PC-3 (cell line): ENCODE measurements at regions not wholly inside any gene's neighbourhood (a gene's known extent, or its start where the extent isn't known, plus 50 kb on each side); places are given as distances from the start of the nearest gene placed in this dataset.

ENCODE experiments used
- ATAC-seq: fragments of 200-7000 bp; cut with Tn5 transposase; 2 replicates; pipeline ENCODE4 v1.9.1; 2020; ENCODE audit warnings: mild to moderate bottlenecking, moderate library complexity
- BruUV-seq: library from RNA; stranded (reverse); fragments of 400-500 nt; replicated peaks from 2 replicates; lab custom pipeline; 2021; lab: Mats Ljungman, UMichigan
- CTCF ChIA-PET: fragments of 300-600 bp; sonication (Branson Sonifier 250); formaldehyde crosslinking; loops from one replicate; lab custom pipeline; 2022; ENCODE audit warnings: antibody characterized with exemption; lab: Charles Lee
- POLR2A ChIA-PET: fragments of 300-600 bp; sonication (Branson Sonifier 250); formaldehyde crosslinking; loops from one replicate; lab custom pipeline; 2022; ENCODE audit warnings: antibody characterized with exemption; ENCODE audit not compliant: unreplicated experiment; lab: Charles Lee
- DNase-seq: peaks from one replicate; pipeline ENCODE4 v3.0.0-alpha.2; 2015
- H2AFZ ChIP-seq: fragments of 300-600 bp; sonication (generic); 2 replicates; pipeline ENCODE4 v1.6.0; 2016; ENCODE audit warnings: antibody characterized with exemption, low read length
- H3F3A ChIP-seq: fragments of 300-600 bp; sonication (generic); one replicate; pipeline ENCODE4 v1.6.0; 2017; ENCODE audit warnings: antibody characterized with exemption, low read length, control low read depth, mild to moderate bottlenecking; ENCODE audit not compliant: unreplicated experiment
- H3K27ac ChIP-seq: fragments of 300-600 bp; sonication (generic); 2 replicates; pipeline ENCODE4 v1.5.1; 2016; ENCODE audit warnings: mild to moderate bottlenecking, low read length
- H3K27me3 ChIP-seq: fragments of 300-600 bp; sonication (generic); 2 replicates; pipeline ENCODE4 v1.6.1; 2016; ENCODE audit warnings: low read length, mixed read lengths
- H3K36me3 ChIP-seq: fragments of 300-600 bp; sonication (generic); 2 replicates; pipeline ENCODE4 v1.6.1; 2016; ENCODE audit warnings: low read depth, mixed run types, low read length, mixed read lengths
- H3K4me1 ChIP-seq: fragments of 300-600 bp; sonication (generic); 2 replicates; pipeline ENCODE4 v1.5.1; 2016; ENCODE audit warnings: low read length; ENCODE audit not compliant: insufficient read depth
- H3K4me2 ChIP-seq: fragments of 300-600 bp; sonication (generic); 2 replicates; pipeline ENCODE4 v1.6.0; 2016; ENCODE audit warnings: low read length
- H3K4me3 ChIP-seq: fragments of 300-600 bp; sonication (generic); 2 replicates; pipeline ENCODE4 v1.5.1; 2016; ENCODE audit warnings: mild to moderate bottlenecking, low read length, mixed read lengths
- H3K79me2 ChIP-seq: fragments of 300-600 bp; sonication (generic); 2 replicates; pipeline ENCODE4 v1.6.1; 2017; ENCODE audit warnings: low read length, mixed read lengths
- H3K9ac ChIP-seq: fragments of 300-600 bp; sonication (generic); 2 replicates; pipeline ENCODE4 v1.6.0; 2016; ENCODE audit warnings: mild to moderate bottlenecking, low read length
- H3K9me2 ChIP-seq: fragments of 300-600 bp; sonication (generic); replicated peaks from 2 replicates; pipeline ENCODE4 v1.6.1; 2016; ENCODE audit warnings: mixed run types, low read length, mixed read lengths
- H3K9me3 ChIP-seq: fragments of 300-600 bp; sonication (generic); 2 replicates; pipeline ENCODE4 v1.6.1; 2016; ENCODE audit warnings: low read length, mixed read lengths
- H4K20me1 ChIP-seq: fragments of 300-600 bp; sonication (generic); 2 replicates; pipeline ENCODE4 v1.6.1; 2016; ENCODE audit warnings: low read length, mixed read lengths
- CTCF ChIP-seq: fragments of 300-600 bp; sonication (generic); conservative IDR thresholded peaks from 2 replicates; pipeline ENCODE4 v1.5.1; 2017; ENCODE audit warnings: antibody characterized with exemption, low read depth, mild to moderate bottlenecking, low read length
- EZH2 ChIP-seq: fragments of 300-600 bp; sonication (generic); IDR thresholded peaks from one replicate; pipeline ENCODE4 v1.6.1; 2017; ENCODE audit warnings: antibody characterized with exemption, mild to moderate bottlenecking, low read length; ENCODE audit not compliant: unreplicated experiment
- EZH2phosphoT487 ChIP-seq: fragments of 300-600 bp; sonication (generic); IDR thresholded peaks from 2 replicates; pipeline ENCODE4 v1.6.1; 2018; ENCODE audit warnings: mild to moderate bottlenecking, antibody characterized with exemption, low read length, borderline replicate concordance
- intact Hi-C: fragments of 100-400 bp; cut with micrococcal nuclease; formaldehyde crosslinking; loops from 2 replicates; pipeline ENCODE4 v1.9.0; 2023

GRCh38 chr20:62548471-62548870 lies 72.7 kb upstream of the GATA5 start:
- no peak for TF ChIP-seq EZH2
- TF ChIP-seq CTCF, result no peak
- no peak for TF ChIP-seq EZH2phosphoT487
- Histone ChIP-seq H3K4me2 (no peak overlapping the region), H3K9me2 (no peaks in the 10 kb centered on the region), H3K79me2 (no peaks in the 10 kb centered on the region), H3K4me3 (no peak overlapping the region), H3K27ac (no peak overlapping the region), H3K4me1 (no peaks in the 10 kb centered on the region), H4K20me1 (no peaks in the 10 kb centered on the region), H2AFZ (no peak overlapping the region), H3K36me3 (no peaks in the 10 kb centered on the region), H3F3A (no peaks in the 10 kb centered on the region), H3K9ac (no peak overlapping the region), H3K27me3 (peaks cover 34% of the 10 kb centered on the region), H3K9me3 (no peaks in the 10 kb centered on the region)
- DNase-seq (no peak), ATAC-seq (no peak)
- BruUV-seq, result no TSS peak
- POLR2A ChIA-PET, result no interaction called here
- intact Hi-C loops, result no loop called here
- CTCF ChIA-PET, result no interaction called here

- no peaks in the 10 kb centered on the region for H3K4me1 ChIP-seq
- H3K79me2 ChIP-seq, result no peaks in the 10 kb centered on the region
- H2AFZ ChIP-seq, result no peak overlapping the region
- no peaks in the 10 kb centered on the region for H4K20me1 ChIP-seq
- H3K27ac ChIP-seq, result no peak overlapping the region
- ATAC-seq, result no peak
- no peak overlapping the region for H3K4me2 ChIP-seq
- no peaks in the 10 kb centered on the region for H3F3A ChIP-seq
- H3K9ac ChIP-seq, result no peak overlapping the region
- POLR2A ChIA-PET, result no interaction called here
- TF ChIP-seq EZH2phosphoT487 (no peak), CTCF (no peak), EZH2 (no peak)
- peaks cover 39% of the 10 kb centered on the region for H3K27me3 ChIP-seq
- intact Hi-C loops, result no loop called here
- BruUV-seq, result no TSS peak
- no peak overlapping the region for H3K4me3 ChIP-seq
- H3K36me3 ChIP-seq, result no peaks in the 10 kb centered on the region
- no peaks in the 10 kb centered on the region for H3K9me3 ChIP-seq
- DNase-seq, result no peak
- H3K9me2 ChIP-seq, result no peaks in the 10 kb centered on the region
- CTCF ChIA-PET, result no interaction called here
These were observed 73.2 kb upstream of the GATA5 start for GRCh38 chr20:62549029-62549428.

GRCh38 chr20:62549499-62550086 lies 73.8 kb upstream of the GATA5 start:
- Histone ChIP-seq H3K27me3 (peaks cover 45% of the 10 kb centered on the region), H3K4me2 (no peak overlapping the region)

More at GRCh38 chr20:62549499-62550086, 73.8 kb upstream of the GATA5 start:
- H3K4me3 ChIP-seq, result no peak overlapping the region
- no peaks in the 10 kb centered on the region for H3K79me2 ChIP-seq
- no peak overlapping the region for H3K27ac ChIP-seq
- H3F3A ChIP-seq, result no peaks in the 10 kb centered on the region
- ChIA-PET CTCF (no interaction called here), POLR2A (no interaction called here)
- no TSS peak for BruUV-seq
- ATAC-seq (no peak), DNase-seq (no peak)
- H3K9me2 ChIP-seq, result no peaks in the 10 kb centered on the region
- no peaks in the 10 kb centered on the region for H3K9me3 ChIP-seq
- no peaks in the 10 kb centered on the region for H4K20me1 ChIP-seq
- H3K36me3 ChIP-seq, result no peaks in the 10 kb centered on the region
- intact Hi-C loops, result no loop called here
- no peak overlapping the region for H3K9ac ChIP-seq
- H2AFZ ChIP-seq, result no peak overlapping the region
- no peaks in the 10 kb centered on the region for H3K4me1 ChIP-seq
- TF ChIP-seq CTCF (peak; percentile 33), EZH2phosphoT487 (no peak)
